Neural cell (in vitro differentiated cells): ENCODE measurements at regions not wholly inside any gene's neighbourhood (a gene's known extent, or its start where the extent isn't known, plus 50 kb on each side); places are given as distances from the start of the nearest gene placed in this dataset.

Source experiments
- EZH2 ChIP-seq: fragments of 200-600, 300-800 bp; shearing (Covaris generic), sonication (generic); IDR thresholded peaks from 2 replicates; pipeline ENCODE4 v1.6.1; 2014; ENCODE audit warnings: antibody characterized with exemption, low read length, borderline replicate concordance, mild to moderate bottlenecking; ENCODE audit not compliant: insufficient read depth, poor library complexity, severe bottlenecking
- POLR2AphosphoS5 ChIP-seq: IDR thresholded peaks from 2 replicates; pipeline ENCODE4 v1.6.1; 2012
- SMC3 ChIP-seq: fragments of 450-650 bp; conservative IDR thresholded peaks from 2 replicates; pipeline ENCODE4 v1.6.1; 2014; ENCODE audit warnings: antibody characterized with exemption, mild to moderate bottlenecking, moderate library complexity; ENCODE audit not compliant: poor library complexity
- TAF1 ChIP-seq: IDR thresholded peaks from 2 replicates; pipeline ENCODE4 v1.6.1; 2012; ENCODE audit warnings: low read depth
- TF ChIP-seq, protein P1 (sequence below): fragments of 450-650 bp; IDR thresholded peaks from 2 replicates; pipeline ENCODE4 v1.5.1; 2014; ENCODE audit warnings: antibody characterized with exemption, mild to moderate bottlenecking, moderate library complexity; ENCODE audit not compliant: poor library complexity, severe bottlenecking
- TF ChIP-seq, protein P2 (sequence below): IDR thresholded peaks from 2 replicates; pipeline ENCODE4 v1.6.1; 2012; ENCODE audit warnings: borderline replicate concordance

DNA sequence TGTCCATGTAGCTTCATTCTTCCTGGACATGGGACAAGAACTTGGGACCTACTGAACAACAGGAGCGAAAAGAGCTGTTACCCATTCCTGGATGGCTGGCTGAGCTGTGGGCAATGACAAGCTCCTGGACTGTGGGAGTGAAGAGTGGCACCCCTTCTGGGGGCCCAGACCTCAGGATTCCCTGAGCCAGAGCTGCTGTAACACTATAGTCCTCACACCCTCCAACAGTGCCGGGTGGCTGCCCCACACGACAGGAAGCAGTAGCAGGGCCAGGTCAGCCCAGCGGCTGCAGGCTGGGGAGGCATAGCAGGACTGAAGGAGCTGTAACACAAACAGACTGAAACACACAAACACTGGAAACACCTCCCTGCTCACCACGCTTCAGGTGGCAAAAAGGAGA, 169.7 kb upstream of the IRX2 start:
- TF ChIP-seq EZH2, result no peak
- TF ChIP-seq, protein P1, sequence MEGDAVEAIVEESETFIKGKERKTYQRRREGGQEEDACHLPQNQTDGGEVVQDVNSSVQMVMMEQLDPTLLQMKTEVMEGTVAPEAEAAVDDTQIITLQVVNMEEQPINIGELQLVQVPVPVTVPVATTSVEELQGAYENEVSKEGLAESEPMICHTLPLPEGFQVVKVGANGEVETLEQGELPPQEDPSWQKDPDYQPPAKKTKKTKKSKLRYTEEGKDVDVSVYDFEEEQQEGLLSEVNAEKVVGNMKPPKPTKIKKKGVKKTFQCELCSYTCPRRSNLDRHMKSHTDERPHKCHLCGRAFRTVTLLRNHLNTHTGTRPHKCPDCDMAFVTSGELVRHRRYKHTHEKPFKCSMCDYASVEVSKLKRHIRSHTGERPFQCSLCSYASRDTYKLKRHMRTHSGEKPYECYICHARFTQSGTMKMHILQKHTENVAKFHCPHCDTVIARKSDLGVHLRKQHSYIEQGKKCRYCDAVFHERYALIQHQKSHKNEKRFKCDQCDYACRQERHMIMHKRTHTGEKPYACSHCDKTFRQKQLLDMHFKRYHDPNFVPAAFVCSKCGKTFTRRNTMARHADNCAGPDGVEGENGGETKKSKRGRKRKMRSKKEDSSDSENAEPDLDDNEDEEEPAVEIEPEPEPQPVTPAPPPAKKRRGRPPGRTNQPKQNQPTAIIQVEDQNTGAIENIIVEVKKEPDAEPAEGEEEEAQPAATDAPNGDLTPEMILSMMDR, result no peak
- no peak for TF ChIP-seq POLR2AphosphoS5
- TF ChIP-seq, protein P2, sequence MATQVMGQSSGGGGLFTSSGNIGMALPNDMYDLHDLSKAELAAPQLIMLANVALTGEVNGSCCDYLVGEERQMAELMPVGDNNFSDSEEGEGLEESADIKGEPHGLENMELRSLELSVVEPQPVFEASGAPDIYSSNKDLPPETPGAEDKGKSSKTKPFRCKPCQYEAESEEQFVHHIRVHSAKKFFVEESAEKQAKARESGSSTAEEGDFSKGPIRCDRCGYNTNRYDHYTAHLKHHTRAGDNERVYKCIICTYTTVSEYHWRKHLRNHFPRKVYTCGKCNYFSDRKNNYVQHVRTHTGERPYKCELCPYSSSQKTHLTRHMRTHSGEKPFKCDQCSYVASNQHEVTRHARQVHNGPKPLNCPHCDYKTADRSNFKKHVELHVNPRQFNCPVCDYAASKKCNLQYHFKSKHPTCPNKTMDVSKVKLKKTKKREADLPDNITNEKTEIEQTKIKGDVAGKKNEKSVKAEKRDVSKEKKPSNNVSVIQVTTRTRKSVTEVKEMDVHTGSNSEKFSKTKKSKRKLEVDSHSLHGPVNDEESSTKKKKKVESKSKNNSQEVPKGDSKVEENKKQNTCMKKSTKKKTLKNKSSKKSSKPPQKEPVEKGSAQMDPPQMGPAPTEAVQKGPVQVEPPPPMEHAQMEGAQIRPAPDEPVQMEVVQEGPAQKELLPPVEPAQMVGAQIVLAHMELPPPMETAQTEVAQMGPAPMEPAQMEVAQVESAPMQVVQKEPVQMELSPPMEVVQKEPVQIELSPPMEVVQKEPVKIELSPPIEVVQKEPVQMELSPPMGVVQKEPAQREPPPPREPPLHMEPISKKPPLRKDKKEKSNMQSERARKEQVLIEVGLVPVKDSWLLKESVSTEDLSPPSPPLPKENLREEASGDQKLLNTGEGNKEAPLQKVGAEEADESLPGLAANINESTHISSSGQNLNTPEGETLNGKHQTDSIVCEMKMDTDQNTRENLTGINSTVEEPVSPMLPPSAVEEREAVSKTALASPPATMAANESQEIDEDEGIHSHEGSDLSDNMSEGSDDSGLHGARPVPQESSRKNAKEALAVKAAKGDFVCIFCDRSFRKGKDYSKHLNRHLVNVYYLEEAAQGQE, result no peak
- no peak for TF ChIP-seq TAF1
- no peak for TF ChIP-seq SMC3
